ENCODE measurements at regions not wholly inside any gene's neighbourhood (a gene's known extent, or its start where the extent isn't known, plus 50 kb on each side); places are given as distances from the start of the nearest gene placed in this dataset.
"Not testable (repeated sequence)": the region's sequence is repeated elsewhere in the genome, so short reads cannot be mapped to it uniquely, and the experiment has no call there.

GRCh38 chr11:134944986-134945385 is 532.9 kb upstream of the B3GAT1 start:
- CTCF ChIA-PET = no interaction called here
- Histone ChIP-seq H3K27me3 (ENCODE audit: control insufficient read depth, insufficient read depth, low read length) (no peaks in the 10 kb centered on the region), H3K4me3 (ENCODE audit: low read depth, low read length) (no peak overlapping the region), H3K36me3 (ENCODE audit: control insufficient read depth, insufficient read depth, low read length) (no peaks in the 10 kb centered on the region)
- TF ChIP-seq CTCF (IDR thresholded peaks at IDR 0.05; ENCODE audit: insufficient read depth, low read depth, low read length) = no peak
- POLR2A ChIA-PET = no interaction called here
- DNase-seq (ENCODE audit: low read depth) = no peak

GRCh38 chr11:134944131-134944530 is 532.1 kb upstream of the B3GAT1 start:
- CTCF ChIA-PET = interaction anchor here (0.9 kb wide), 1 partner anchor 76 kb away, joined by 4 read pairs; no protein-coding TSS in a partner anchor
- Histone ChIP-seq H3K27me3 (ENCODE audit: control insufficient read depth, insufficient read depth, low read length) (no peaks in the 10 kb centered on the region), H3K36me3 (ENCODE audit: control insufficient read depth, insufficient read depth, low read length) (no peaks in the 10 kb centered on the region), H3K4me3 (ENCODE audit: low read depth, low read length) (no peak overlapping the region)
- DNase-seq (ENCODE audit: low read depth) = no peak
- TF ChIP-seq CTCF (IDR thresholded peaks at IDR 0.05; ENCODE audit: insufficient read depth, low read depth, low read length) = no peak
- POLR2A ChIA-PET = no interaction called here

GRCh38 chr11:134943544-134943943 is 531.5 kb upstream of the B3GAT1 start:
- DNase-seq (ENCODE audit: low read depth) = no peak
- no peak for TF ChIP-seq CTCF (IDR thresholded peaks at IDR 0.05; ENCODE audit: insufficient read depth, low read depth, low read length)
- no peaks in the 10 kb centered on the region for H3K36me3 ChIP-seq (ENCODE audit: control insufficient read depth, insufficient read depth, low read length)
- H3K4me3 ChIP-seq (ENCODE audit: low read depth, low read length) = no peak overlapping the region
- POLR2A ChIA-PET = no interaction called here
- H3K27me3 ChIP-seq (ENCODE audit: control insufficient read depth, insufficient read depth, low read length) = no peaks in the 10 kb centered on the region
- CTCF ChIA-PET = interaction anchor here (0.9 kb wide), 1 partner anchor 75 kb away, joined by 4 read pairs; no protein-coding TSS in a partner anchor

GRCh38 chr11:134942681-134943080 is 530.6 kb upstream of the B3GAT1 start:
- Histone ChIP-seq H3K27me3 (ENCODE audit: control insufficient read depth, insufficient read depth, low read length) (no peaks in the 10 kb centered on the region), H3K36me3 (ENCODE audit: control insufficient read depth, insufficient read depth, low read length) (no peaks in the 10 kb centered on the region), H3K4me3 (ENCODE audit: low read depth, low read length) (no peak overlapping the region)
- POLR2A ChIA-PET = no interaction called here
- DNase-seq (ENCODE audit: low read depth) = no peak
- CTCF ChIA-PET = no interaction called here
- TF ChIP-seq CTCF (IDR thresholded peaks at IDR 0.05; ENCODE audit: insufficient read depth, low read depth, low read length) = no peak

- DNase-seq (ENCODE audit: low read depth); H3K4me3 ChIP-seq (ENCODE audit: low read depth, low read length); H3K36me3 ChIP-seq (ENCODE audit: control insufficient read depth, insufficient read depth, low read length); POLR2A ChIA-PET; H3K27me3 ChIP-seq (ENCODE audit: control insufficient read depth, insufficient read depth, low read length): not testable (repeated sequence)
- CTCF ChIA-PET = interaction anchor here (0.5 to 0.9 kb wide), 2 partner anchors 9 to 1121 kb away, joined by 3 to 4 read pairs; no protein-coding TSS in a partner anchor
- TF ChIP-seq CTCF (IDR thresholded peaks at IDR 0.05; ENCODE audit: insufficient read depth, low read depth, low read length) = peak; percentile 23; the same call in 1 of the 2 replicates
Observed at GRCh38 chr11:134941936-134942600, 530.0 kb upstream of the B3GAT1 start.

All from BJ (cell line).